ENCODE measurements at regions not wholly inside any gene's neighbourhood (a gene's known extent, or its start where the extent isn't known, plus 50 kb on each side); places are given as distances from the start of the nearest gene placed in this dataset.

GRCh38 chr3:161793194-161793930 is 296.8 kb downstream of the OTOL1 start:
- H3K9me2 ChIP-seq (replicated peaks; ENCODE audit: low read depth, low read length), result no peaks in the 10 kb centered on the region
- peaks cover 14% of the 10 kb centered on the region for H3K4me1 ChIP-seq (ENCODE audit: insufficient read depth, low read length, poor library complexity, severe bottlenecking)
- H3K4me3 ChIP-seq (ENCODE audit: low read length, poor library complexity, severe bottlenecking), result no peak overlapping the region
- no peaks in the 10 kb centered on the region for H3K79me2 ChIP-seq (ENCODE audit: insufficient read depth, low read length)
- H3K9ac ChIP-seq (ENCODE audit: low read depth, low read length, poor library complexity, severe bottlenecking), result no peak overlapping the region
- no peaks in the 10 kb centered on the region for H3K27me3 ChIP-seq (ENCODE audit: insufficient read depth, low read length, poor library complexity, severe bottlenecking)
- no peak for TF ChIP-seq EZH2phosphoT487 (IDR thresholded peaks at IDR 0.05; ENCODE audit: borderline replicate concordance)
- no peak for TF ChIP-seq CTCF (conservative IDR thresholded peaks at IDR 0.05; ENCODE audit: low read length)
- no peaks in the 10 kb centered on the region for H3F3A ChIP-seq (ENCODE audit: low read depth)
- H4K20me1 ChIP-seq (ENCODE audit: insufficient read depth, low read length, poor library complexity, severe bottlenecking), result no peaks in the 10 kb centered on the region
- H3K9me3 ChIP-seq (ENCODE audit: insufficient read depth, low read depth, low read length), result no peaks in the 10 kb centered on the region
- no peaks in the 10 kb centered on the region for H3K36me3 ChIP-seq (ENCODE audit: insufficient read depth, low read length)
- no peak overlapping the region for H2AFZ ChIP-seq (ENCODE audit: low read length)
- H3K4me2 ChIP-seq (ENCODE audit: low read depth, low read length, poor library complexity, severe bottlenecking), result no peak overlapping the region

- Histone ChIP-seq H3K27me3 (ENCODE audit: insufficient read depth, low read length, poor library complexity, severe bottlenecking) (no peaks in the 10 kb centered on the region), H3K36me3 (ENCODE audit: insufficient read depth, low read length) (no peaks in the 10 kb centered on the region), H3K4me1 (ENCODE audit: insufficient read depth, low read length, poor library complexity, severe bottlenecking) (peaks cover 2% of the 10 kb centered on the region), H3K9ac (ENCODE audit: low read depth, low read length, poor library complexity, severe bottlenecking) (no peak overlapping the region), H2AFZ (ENCODE audit: low read length) (no peak overlapping the region), H3K79me2 (ENCODE audit: insufficient read depth, low read length) (no peaks in the 10 kb centered on the region), H3K4me2 (ENCODE audit: low read depth, low read length, poor library complexity, severe bottlenecking) (no peak overlapping the region), H3K4me3 (ENCODE audit: low read length, poor library complexity, severe bottlenecking) (no peak overlapping the region), H4K20me1 (ENCODE audit: insufficient read depth, low read length, poor library complexity, severe bottlenecking) (no peaks in the 10 kb centered on the region), H3K9me3 (ENCODE audit: insufficient read depth, low read depth, low read length) (no peaks in the 10 kb centered on the region), H3F3A (ENCODE audit: low read depth) (no peaks in the 10 kb centered on the region), H3K9me2 (replicated peaks; ENCODE audit: low read depth, low read length) (no peaks in the 10 kb centered on the region)
- TF ChIP-seq CTCF (conservative IDR thresholded peaks at IDR 0.05; ENCODE audit: low read length) (no peak), EZH2phosphoT487 (IDR thresholded peaks at IDR 0.05; ENCODE audit: borderline replicate concordance) (no peak)
Measured at GRCh38 chr3:161794551-161794950, 297.9 kb downstream of the OTOL1 start.

GRCh38 chr3:161796312-161796711 is 299.7 kb downstream of the OTOL1 start:
- no peak overlapping the region for H3K4me2 ChIP-seq (ENCODE audit: low read depth, low read length, poor library complexity, severe bottlenecking)
- no peaks in the 10 kb centered on the region for H3F3A ChIP-seq (ENCODE audit: low read depth)
- no peaks in the 10 kb centered on the region for H3K27me3 ChIP-seq (ENCODE audit: insufficient read depth, low read length, poor library complexity, severe bottlenecking)
- no peaks in the 10 kb centered on the region for H3K4me1 ChIP-seq (ENCODE audit: insufficient read depth, low read length, poor library complexity, severe bottlenecking)
- H3K79me2 ChIP-seq (ENCODE audit: insufficient read depth, low read length), result no peaks in the 10 kb centered on the region
- peak overlapping the region; percentile 32; the same call in 1 of the 2 replicates for H2AFZ ChIP-seq (ENCODE audit: low read length)
- H3K4me3 ChIP-seq (ENCODE audit: low read length, poor library complexity, severe bottlenecking), result no peak overlapping the region
- H3K9me3 ChIP-seq (ENCODE audit: insufficient read depth, low read depth, low read length), result no peaks in the 10 kb centered on the region
- H3K9ac ChIP-seq (ENCODE audit: low read depth, low read length, poor library complexity, severe bottlenecking), result no peak overlapping the region
- H3K36me3 ChIP-seq (ENCODE audit: insufficient read depth, low read length), result no peaks in the 10 kb centered on the region
- TF ChIP-seq EZH2phosphoT487 (IDR thresholded peaks at IDR 0.05; ENCODE audit: borderline replicate concordance), result no peak
- no peak for TF ChIP-seq CTCF (conservative IDR thresholded peaks at IDR 0.05; ENCODE audit: low read length)
- no peaks in the 10 kb centered on the region for H4K20me1 ChIP-seq (ENCODE audit: insufficient read depth, low read length, poor library complexity, severe bottlenecking)
- no peaks in the 10 kb centered on the region for H3K9me2 ChIP-seq (replicated peaks; ENCODE audit: low read depth, low read length)

Measured in Loucy (cell line).